ENCODE measurements at regions not wholly inside any gene's neighbourhood (a gene's known extent, or its start where the extent isn't known, plus 50 kb on each side); places are given as distances from the start of the nearest gene placed in this dataset.

- DNase-seq, result no peak
Observed at GRCh38 chr6:19479551-19479950, 357.6 kb upstream of the ID4 start.

GRCh38 chr6:19492636-19493405 is 344.3 kb upstream of the ID4 start:
- DNase-seq, result no peak

GRCh38 chr6:19501737-19502245 is 335.4 kb upstream of the ID4 start:
- no peak for DNase-seq

- no peak for DNase-seq
Observed at GRCh38 chr6:19502301-19502700, 334.9 kb upstream of the ID4 start.

- no peak for DNase-seq
Observed at GRCh38 chr6:19515939-19516338, 321.2 kb upstream of the ID4 start.

GRCh38 chr6:19519941-19520340 is 317.2 kb upstream of the ID4 start:
- DNase-seq, result no peak

- no peak for DNase-seq
Observed at GRCh38 chr6:19524366-19525186, 312.6 kb upstream of the ID4 start.

GRCh38 chr6:19525673-19526072 is 311.5 kb upstream of the ID4 start:
- DNase-seq, result no peak

GRCh38 chr6:19530188-19530587 is 307.0 kb upstream of the ID4 start:
- no peak for DNase-seq

- no peak for DNase-seq
Observed at GRCh38 chr6:19535351-19535750, 301.8 kb upstream of the ID4 start.

- no peak for DNase-seq
Observed at GRCh38 chr6:19536838-19537237, 300.3 kb upstream of the ID4 start.

- no peak for DNase-seq
Observed at GRCh38 chr6:19538096-19538495, 299.1 kb upstream of the ID4 start.

GRCh38 chr6:19547507-19547906 is 289.7 kb upstream of the ID4 start:
- no peak for DNase-seq

GRCh38 chr6:19549109-19549508 is 288.1 kb upstream of the ID4 start:
- DNase-seq, result no peak

- DNase-seq, result no peak
Observed at GRCh38 chr6:19550380-19550779, 286.8 kb upstream of the ID4 start.

GRCh38 chr6:19551611-19552010 is 285.6 kb upstream of the ID4 start:
- DNase-seq, result no peak

- no peak for DNase-seq
Observed at GRCh38 chr6:19552076-19552475, 285.1 kb upstream of the ID4 start.

GRCh38 chr6:19552588-19552987 is 284.6 kb upstream of the ID4 start:
- DNase-seq, result no peak

- DNase-seq, result no peak
Observed at GRCh38 chr6:19554356-19555225, 282.6 kb upstream of the ID4 start.

GRCh38 chr6:19557191-19557590 is 280.0 kb upstream of the ID4 start:
- DNase-seq, result no peak

GRCh38 chr6:19558201-19558600 is 279.0 kb upstream of the ID4 start:
- DNase-seq, result no peak

GRCh38 chr6:19558934-19559333 is 278.2 kb upstream of the ID4 start:
- no peak for DNase-seq

- no peak for DNase-seq
Observed at GRCh38 chr6:19562468-19562867, 274.7 kb upstream of the ID4 start.

All from stimulated activated CD4-positive, alpha-beta T cell treated with anti-CD3 and anti-CD28 coated beads, Interleukin-1b, Interleukin-23, amount 100 ng/mL, for 48 hours (primary cell).